HG02943 (cell line): ENCODE measurements at regions not wholly inside any gene's neighbourhood (a gene's known extent, or its start where the extent isn't known, plus 50 kb on each side); places are given as distances from the start of the nearest gene placed in this dataset.

Source experiments
- ATAC-seq: cut with Tn5 transposase; IDR thresholded peaks from one replicate; pipeline ENCODE4 v1.9.1; 2021; ENCODE audit warnings: mild to moderate bottlenecking, low read depth, moderate library complexity; ENCODE audit not compliant: unreplicated experiment

GRCh38 chr5:39730699-39731098 lies 305.9 kb upstream of the DAB2 start:
- ATAC-seq, result no peak

DNA sequence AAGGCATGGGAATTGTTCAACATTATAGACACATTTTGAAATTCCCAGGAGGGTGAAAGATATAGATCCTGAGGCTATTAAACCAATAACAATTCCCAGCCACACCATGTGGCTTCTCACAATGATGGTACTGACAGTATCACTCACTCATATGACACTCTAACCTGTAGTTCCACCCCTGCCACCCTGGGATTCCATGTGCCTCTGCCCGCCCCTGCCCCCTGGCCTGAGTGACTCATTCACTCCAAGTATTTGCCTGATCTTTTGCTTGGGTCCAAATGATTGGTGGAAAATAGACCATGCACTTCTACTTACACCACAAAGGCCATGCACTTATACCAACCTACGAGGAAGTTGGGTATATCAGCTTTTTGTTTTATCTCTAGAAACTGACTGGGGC lies 305.2 kb upstream of the DAB2 start:
- ATAC-seq, result no peak

DNA sequence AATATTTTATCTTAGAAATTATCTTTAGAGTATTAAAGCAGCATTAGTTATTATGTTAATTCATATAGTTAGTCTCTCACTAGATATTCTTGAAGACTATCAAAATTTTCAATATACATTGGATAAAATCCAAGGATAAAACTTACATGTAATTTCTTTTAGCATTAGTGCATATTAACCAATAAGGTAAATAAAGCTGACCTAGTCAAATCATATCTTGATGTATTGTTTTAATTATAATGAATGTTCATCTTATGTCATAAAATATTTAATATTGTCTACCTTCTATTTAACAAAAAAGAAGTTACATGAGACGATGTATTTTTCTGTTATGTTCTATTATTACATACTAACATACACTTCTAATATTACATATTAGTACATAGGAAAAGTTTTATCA lies 301.7 kb upstream of the DAB2 start:
- ATAC-seq, result no peak

DNA sequence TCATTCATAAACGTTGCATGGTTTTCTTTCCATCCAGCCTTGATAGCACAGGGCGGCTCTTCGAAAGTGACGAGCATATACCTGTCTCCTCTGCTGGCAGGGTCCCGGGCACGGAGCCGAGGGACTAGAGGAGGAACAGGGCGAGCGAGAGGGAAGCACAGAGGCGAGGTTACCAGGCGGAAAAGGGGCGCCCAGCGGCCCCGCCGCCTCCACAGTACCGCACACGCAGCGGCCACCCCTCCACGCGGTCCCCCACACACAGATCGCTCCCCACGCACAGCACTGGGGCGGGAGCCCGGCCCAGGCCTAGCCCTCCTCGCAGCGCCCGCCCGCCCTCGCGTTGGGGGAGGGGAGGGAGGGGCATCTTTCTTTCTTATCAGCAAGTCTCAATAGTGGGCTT lies 296.6 kb upstream of the DAB2 start:
- ATAC-seq, result no peak

DNA sequence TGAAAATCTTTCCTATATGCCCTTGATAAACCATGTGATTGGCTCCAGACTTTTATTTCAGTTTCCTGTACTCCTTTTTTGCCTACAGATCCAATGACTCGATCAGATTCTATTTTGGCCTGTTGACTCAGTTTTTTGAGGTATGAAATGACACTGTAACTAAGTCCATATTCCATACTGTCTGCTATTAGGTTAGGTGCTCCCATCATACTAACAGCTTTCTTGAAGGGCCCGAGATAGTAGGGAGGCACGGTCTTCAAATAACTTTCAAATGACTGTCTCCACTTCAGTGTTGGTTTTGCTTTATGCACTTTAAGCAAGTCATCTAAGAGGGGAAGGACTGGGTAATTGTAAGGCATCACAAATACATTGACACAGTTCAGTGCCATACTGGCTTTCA lies 295.4 kb upstream of the DAB2 start:
- ATAC-seq, result no peak

- ATAC-seq, result no peak
Observed at GRCh38 chr5:39717176-39717897, 292.6 kb upstream of the DAB2 start.

GRCh38 chr5:39716532-39717028 lies 291.8 kb upstream of the DAB2 start:
- no peak for ATAC-seq

DNA sequence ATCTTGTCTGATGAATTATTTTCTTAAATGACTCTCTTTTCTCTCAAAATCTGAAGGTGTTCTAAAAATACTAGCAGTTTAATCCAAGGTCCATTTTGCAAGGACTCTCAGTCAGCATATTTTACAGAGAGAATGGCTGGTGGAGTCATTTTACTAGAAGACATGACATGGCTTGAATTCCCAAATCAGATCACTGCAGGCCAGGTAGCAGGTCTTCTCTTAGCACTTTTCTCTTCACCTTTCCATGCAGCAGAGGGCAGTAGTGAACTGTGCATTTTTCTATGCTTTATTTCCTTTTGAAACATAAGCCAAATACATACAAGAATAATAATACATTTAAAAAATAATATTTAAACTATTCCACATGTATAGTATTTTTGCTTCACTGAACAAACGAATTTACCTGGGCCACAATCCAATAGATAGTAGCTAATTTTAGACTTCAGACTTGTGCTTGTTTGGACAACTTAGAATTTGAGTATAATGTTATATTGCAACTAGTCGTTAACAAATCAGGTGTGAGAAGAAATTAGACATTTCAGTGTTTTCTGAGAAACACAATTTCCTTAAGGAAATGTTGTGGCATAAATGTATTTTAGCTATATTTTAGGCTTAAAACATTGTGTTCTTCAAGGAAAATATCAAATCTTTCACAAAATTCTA lies 289.4 kb upstream of the DAB2 start:
- ATAC-seq, result no peak

- no peak for ATAC-seq
Observed at GRCh38 chr5:39713250-39713916, 288.6 kb upstream of the DAB2 start.

DNA sequence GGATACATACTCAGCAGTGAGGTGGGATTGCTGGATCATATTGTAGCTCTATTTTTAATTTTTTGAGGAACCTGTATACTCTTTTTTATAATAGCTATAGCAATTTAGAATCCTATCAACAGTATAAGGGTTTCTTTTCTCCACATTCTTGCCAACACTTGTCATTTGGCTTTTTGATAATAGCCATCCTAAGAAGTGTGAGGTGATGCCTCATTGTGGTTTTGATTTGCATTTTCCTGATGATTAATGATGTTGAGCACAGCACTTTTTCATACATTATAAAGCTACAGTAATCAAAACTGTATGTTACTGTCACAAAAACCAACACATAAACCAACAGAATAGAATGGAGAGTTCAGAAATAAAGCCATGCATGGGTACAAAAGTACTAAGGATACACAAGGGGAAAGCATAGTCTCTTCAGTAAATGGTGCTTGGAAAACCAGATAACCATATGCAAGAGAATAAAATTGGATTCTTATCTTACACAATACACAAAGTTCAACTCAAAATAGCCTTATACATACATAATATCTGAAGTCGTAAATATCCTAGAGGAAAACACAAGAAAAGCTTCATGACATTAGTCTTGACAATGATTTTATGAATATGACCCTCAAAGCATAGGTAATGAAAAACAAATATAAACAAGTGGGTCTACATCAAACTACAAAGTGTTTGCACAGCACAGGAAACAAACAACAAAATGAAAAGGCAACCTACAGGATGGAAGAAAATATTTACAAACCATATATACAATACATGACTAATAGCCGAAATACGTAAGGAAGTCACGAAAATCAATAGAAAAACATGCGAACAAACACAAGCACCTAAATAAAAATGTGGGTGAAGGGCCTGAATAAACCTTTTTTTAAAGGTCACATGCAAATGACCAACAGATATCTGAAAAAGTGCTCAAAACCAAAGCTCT lies 287.8 kb upstream of the DAB2 start:
- no peak for ATAC-seq

DNA sequence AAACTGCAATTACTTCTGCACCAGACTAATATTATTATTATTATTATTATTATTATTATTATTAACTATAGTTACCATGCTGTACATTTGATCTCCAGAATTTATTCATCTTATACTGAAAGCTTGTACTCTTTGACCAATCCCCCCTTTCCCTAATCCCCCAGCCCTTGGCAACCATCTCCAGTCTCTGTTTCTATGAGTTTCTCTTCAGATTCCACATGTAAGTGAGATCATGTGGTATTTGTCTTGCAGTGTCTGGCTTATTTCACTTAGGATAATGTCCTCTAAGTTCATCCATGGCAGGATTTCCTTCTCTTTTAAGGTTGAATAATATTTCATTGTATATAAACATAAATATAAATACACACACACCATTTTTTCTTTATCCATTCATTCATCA lies 287.0 kb upstream of the DAB2 start:
- no peak for ATAC-seq

DNA sequence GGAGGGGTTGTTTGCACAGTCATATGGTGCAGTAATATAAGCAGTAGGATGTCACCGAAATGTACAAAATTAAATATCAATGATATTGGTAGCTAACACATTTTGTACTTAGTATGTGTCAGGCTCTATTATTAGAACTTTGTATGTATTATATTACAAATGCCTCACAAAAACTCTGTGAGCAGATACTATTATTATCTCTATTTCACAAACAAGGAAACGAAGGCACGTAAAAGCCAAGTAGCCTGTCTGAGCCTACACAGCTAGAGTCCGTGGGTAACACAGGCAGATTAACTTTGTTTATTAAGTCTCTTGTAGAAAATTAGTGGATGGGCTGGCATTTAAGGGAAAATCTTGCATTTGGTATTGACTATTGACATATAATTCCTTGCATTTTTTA lies 284.3 kb upstream of the DAB2 start:
- ATAC-seq, result no peak

GRCh38 chr5:39702928-39703327 lies 278.1 kb upstream of the DAB2 start:
- ATAC-seq, result no peak

GRCh38 chr5:39700523-39700922 lies 275.7 kb upstream of the DAB2 start:
- no peak for ATAC-seq

DNA sequence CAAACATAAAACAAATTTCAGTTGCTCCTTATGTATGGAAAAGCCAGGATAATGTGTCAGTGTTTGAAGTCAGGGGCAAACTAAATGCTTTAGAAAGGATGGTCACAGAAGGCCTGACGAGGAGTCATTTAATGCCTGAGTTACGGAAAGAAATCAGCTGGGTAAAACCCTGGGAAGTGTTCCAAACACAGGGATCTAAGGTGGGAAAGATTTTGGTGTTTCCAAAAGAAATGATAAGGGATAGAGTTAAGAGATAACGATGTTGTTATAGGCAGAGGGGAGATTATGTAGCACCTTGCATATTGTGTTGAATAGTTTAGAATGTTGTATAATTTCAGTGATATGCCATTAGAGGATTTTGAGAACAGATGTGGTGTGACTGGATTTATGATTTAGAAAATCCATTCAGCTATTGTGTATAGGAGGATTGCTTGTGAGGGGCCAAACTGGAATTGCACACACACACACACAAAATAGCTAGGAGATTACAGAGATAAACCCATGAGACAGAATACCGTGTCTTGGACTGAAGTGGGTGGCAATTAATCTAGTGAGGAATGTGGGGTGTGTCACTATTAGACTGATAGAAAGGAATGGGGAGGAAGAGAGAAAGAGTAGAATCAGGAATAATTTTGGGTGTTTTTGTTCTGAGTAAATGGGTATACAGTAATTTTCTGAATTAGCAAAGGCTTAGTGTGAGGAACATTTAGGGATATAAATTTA lies 274.2 kb upstream of the DAB2 start:
- ATAC-seq, result no peak

DNA sequence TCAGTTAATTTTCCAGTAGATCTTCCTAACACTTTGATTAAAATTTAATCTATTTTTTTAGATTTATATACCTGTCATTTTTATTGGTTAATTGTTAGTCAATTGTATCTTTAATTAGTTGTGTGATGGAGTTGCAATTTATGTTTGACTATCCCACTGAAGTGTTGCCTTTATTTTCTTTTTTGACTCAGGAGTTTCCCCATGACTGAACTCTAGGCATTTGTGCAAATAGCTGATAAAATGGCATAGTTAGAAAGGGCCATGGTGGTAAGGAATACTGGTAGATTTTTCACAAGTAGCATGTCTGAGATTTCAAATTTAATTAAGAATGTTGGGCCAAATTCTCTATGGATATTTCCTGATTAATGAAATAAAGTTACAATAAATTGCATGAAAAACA lies 273.1 kb upstream of the DAB2 start:
- ATAC-seq, result no peak

DNA sequence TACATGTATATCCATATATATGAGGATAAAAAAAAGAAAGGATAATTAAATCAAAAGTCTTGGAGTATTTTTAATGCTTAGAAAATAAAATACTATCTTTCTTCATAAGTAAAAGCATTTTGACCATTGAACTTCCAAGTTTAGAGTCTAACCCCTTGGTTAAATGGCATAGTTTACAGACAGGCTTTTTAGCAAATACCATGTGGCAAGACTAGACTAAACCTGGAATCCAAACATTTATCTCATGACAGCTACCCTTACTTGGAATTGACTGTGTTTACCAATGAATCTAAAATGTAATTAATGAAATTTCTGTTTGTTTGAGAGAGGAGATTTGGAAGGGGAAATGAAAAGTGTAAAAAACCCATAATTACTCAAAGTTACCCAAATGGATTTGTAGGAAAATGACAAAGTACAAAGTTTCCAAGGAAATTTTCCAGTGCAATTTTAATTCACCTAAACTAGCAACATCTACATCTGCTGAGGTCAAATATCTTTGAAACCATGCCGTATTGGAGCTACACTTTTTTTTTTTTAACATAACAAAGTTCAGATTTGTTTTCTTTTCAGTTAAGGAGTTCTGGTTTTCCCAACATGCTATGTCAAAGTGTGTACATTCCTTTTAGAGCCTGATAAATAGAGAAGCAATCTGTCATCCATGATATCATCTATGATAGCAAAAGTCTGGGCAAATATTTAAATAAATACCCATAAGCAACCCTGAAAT lies 272.1 kb upstream of the DAB2 start:
- no peak for ATAC-seq

GRCh38 chr5:39691993-39692392 lies 267.2 kb upstream of the DAB2 start:
- ATAC-seq, result no peak

DNA sequence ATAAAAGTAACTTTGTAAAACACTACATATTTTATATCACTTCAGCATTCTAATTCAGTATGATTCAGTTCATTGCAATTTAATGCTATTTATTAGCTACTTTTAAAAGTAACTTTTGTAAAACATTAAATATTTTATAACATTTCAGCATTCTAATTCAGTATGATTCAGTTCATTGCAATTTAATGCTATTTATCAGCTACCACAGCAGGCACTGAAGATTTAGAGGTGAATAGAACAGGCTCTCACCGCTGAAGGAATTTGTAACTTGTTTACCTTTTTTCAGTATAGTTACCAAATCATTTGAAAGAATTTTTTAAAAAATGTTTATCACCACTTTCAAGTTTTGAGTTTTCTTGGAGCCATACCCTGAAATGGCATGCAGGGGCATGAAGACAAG lies 266.4 kb upstream of the DAB2 start:
- ATAC-seq, result no peak
